ENCODE measurements at regions not wholly inside any gene's neighbourhood (a gene's known extent, or its start where the extent isn't known, plus 50 kb on each side); places are given as distances from the start of the nearest gene placed in this dataset.

DNA sequence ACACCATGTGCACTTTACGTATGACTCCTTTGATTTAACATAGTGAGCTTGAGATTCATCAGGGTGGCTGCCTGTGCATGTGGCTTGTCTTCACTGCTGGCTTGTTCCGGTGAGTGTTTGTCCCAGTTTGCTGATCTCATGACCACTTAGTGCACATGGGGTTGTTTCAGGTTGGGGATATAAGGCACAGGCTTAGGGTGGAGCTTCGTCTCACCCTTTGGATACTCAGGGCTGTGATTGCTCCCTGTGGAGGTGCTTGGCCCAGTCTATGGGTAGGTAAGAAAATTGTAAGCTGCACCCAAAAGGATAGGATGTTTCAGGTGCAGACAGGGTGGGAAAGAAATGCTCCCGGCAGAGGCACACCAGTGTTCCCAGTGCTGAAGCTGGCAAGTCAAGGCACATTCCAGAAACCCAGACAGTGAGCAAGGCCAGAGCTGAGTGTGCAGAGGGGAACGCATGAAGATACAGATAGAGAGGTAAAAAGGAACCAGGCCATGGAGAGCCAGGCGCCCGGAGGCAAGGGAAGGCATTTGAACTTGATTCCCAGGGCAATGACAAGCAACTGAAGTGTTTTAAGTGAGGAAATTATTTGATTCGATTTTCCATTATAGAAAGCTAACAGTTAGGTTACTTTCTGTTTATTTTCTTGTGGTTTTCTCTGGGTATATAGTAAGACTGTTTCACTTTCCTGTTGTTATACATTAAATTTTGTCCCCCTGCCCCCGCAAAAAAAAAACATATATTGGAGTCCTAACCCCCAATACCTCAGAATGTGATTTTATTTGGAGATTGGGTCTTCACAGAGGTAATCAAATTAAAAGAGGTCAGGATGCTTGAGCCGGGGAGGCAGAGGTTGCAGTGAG, 289.8 kb upstream of the KLF6 start:
- TF ChIP-seq, protein P1, sequence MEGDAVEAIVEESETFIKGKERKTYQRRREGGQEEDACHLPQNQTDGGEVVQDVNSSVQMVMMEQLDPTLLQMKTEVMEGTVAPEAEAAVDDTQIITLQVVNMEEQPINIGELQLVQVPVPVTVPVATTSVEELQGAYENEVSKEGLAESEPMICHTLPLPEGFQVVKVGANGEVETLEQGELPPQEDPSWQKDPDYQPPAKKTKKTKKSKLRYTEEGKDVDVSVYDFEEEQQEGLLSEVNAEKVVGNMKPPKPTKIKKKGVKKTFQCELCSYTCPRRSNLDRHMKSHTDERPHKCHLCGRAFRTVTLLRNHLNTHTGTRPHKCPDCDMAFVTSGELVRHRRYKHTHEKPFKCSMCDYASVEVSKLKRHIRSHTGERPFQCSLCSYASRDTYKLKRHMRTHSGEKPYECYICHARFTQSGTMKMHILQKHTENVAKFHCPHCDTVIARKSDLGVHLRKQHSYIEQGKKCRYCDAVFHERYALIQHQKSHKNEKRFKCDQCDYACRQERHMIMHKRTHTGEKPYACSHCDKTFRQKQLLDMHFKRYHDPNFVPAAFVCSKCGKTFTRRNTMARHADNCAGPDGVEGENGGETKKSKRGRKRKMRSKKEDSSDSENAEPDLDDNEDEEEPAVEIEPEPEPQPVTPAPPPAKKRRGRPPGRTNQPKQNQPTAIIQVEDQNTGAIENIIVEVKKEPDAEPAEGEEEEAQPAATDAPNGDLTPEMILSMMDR (conservative IDR thresholded peaks at IDR 0.05) = no peak
- no peak overlapping the region for H3K27ac ChIP-seq

GRCh38 chr10:4073912-4074311, 288.9 kb upstream of the KLF6 start:
- TF ChIP-seq, protein P1 (conservative IDR thresholded peaks at IDR 0.05) = no peak
- H3K27ac ChIP-seq = no peak overlapping the region

GRCh38 chr10:4070921-4071660, 286.1 kb upstream of the KLF6 start:
- no peak overlapping the region for H3K27ac ChIP-seq
- TF ChIP-seq, protein P1 (conservative IDR thresholded peaks at IDR 0.05) = no peak

DNA sequence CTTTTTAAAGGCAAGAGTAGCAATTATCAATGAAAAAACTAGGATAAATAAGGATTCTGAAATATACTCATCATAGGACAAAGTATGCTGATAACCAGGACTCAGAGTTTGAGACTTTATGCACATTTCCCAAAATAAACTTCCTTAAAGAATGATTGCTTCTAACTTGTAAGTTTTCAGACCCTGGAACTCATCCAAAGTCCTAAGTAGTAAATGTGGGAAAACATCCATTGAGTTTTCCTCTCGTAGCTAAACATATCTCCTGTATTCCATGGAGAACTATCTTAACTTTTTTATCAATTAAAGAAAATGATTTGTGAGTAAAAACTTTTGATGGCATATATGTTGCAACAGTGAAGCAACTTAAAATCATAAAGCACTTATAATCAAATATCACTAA, 285.2 kb upstream of the KLF6 start:
- TF ChIP-seq, protein P1 (conservative IDR thresholded peaks at IDR 0.05) = no peak
- H3K27ac ChIP-seq = no peak overlapping the region

- TF ChIP-seq, protein P1 (conservative IDR thresholded peaks at IDR 0.05) = no peak
- H3K27ac ChIP-seq = no peak overlapping the region
These were observed 284.5 kb upstream of the KLF6 start for GRCh38 chr10:4069491-4069890.

DNA sequence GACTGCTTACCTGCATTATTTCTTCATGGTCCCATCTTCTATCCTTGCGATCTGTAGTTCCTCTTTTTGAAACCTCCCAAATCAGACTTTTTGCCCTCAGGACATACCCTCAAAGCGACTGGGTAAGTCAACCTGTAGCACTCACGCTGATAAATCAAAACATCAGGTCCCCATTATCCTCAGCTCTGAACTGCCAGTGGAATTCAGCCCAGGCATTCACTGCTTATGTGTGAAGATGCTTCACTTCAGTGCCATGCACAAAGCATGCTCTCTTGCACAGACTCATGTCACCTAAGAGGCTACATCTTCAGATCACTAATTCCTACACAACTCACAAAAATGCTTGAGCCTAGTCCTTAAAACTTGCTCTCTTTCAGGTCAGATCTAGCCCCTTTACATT, 283.6 kb upstream of the KLF6 start:
- no peak overlapping the region for H3K27ac ChIP-seq
- TF ChIP-seq, protein P1 (conservative IDR thresholded peaks at IDR 0.05) = no peak

- no peak overlapping the region for H3K27ac ChIP-seq
- TF ChIP-seq, protein P1 (conservative IDR thresholded peaks at IDR 0.05) = no peak
These were observed 283.0 kb upstream of the KLF6 start for GRCh38 chr10:4067931-4068561.

Data from VCaP (cell line).